SK-N-SH (cell line): ENCODE measurements at regions not wholly inside any gene's neighbourhood (a gene's known extent, or its start where the extent isn't known, plus 50 kb on each side); places are given as distances from the start of the nearest gene placed in this dataset.

ENCODE experiments used
- CTCF ChIA-PET: fragments of 300-600, 350-600 bp; formaldehyde crosslinking; extraction: SDS; loops from one replicate; lab custom pipeline; 2021; lab: Yijun Ruan, JAX
- POLR2A ChIA-PET: fragments of 350-600 bp; sonication (Branson Sonifier 250); formaldehyde crosslinking; extraction: SDS; loops from one replicate; lab custom pipeline; 2020; ENCODE audit warnings: antibody characterized with exemption, inconsistent platforms; lab: Yijun Ruan, JAX
- DNase-seq: peaks from one replicate; pipeline ENCODE4 v3.0.0; 2012
- H2AFZ ChIP-seq: fragments of 200-600 bp; sonication (generic); 2 replicates; pipeline ENCODE4 v1.8.1; 2016; ENCODE audit warnings: antibody characterized with exemption, mild to moderate bottlenecking, low read depth
- H3F3A ChIP-seq: fragments of 200-600 bp; sonication (generic); replicated peaks from 2 replicates; pipeline ENCODE3; 2016; ENCODE audit warnings: antibody characterized with exemption, mild to moderate bottlenecking; ENCODE audit not compliant: insufficient read depth
- H3K27ac ChIP-seq, 2 experiments: fragments of 200-500 bp in 1 of 2; fragments of 200-600 bp in 1 of 2; sonication (Bioruptor generic) in 1 of 2; sonication (generic), shearing (Covaris generic) in 1 of 2; 2 replicates each; pipeline versions ENCODE4 v1.5.1 to v1.6.1; 2014 to 2016; ENCODE audit warnings: low read depth in 2 of 2, inconsistent platforms in 1 of 2, low read length in 1 of 2, mild to moderate bottlenecking in 1 of 2, mixed read lengths in 1 of 2
- H3K27me3 ChIP-seq: fragments of 200-600 bp; sonication (generic), shearing (Covaris generic); 2 replicates; pipeline ENCODE4 v1.6.1; 2016; ENCODE audit warnings: mixed run types; ENCODE audit not compliant: insufficient read depth
- H3K36me3 ChIP-seq, 2 experiments: fragments of 200-500 bp in 1 of 2; fragments of 200-600 bp in 1 of 2; sonication (Bioruptor generic) in 1 of 2; sonication (generic) in 1 of 2; replicated peaks in 1 of 2; 2 replicates each; pipeline versions ENCODE3 to v1.5.1; 2014 to 2016; ENCODE audit warnings: low read length in 1 of 2, mild to moderate bottlenecking in 1 of 2; ENCODE audit not compliant: insufficient read depth in 2 of 2, control insufficient read depth in 1 of 2
- H3K4me1 ChIP-seq, 2 experiments: fragments of 200-500 bp in 1 of 2; fragments of 200-600 bp in 1 of 2; sonication (Bioruptor generic) in 1 of 2; sonication (generic), shearing (Covaris generic) in 1 of 2; 2 replicates each; pipeline versions ENCODE4 v1.5.1 to v1.6.1; 2014 to 2016; ENCODE audit warnings: low read depth in 1 of 2, low read length in 1 of 2, mixed run types in 1 of 2; ENCODE audit not compliant: insufficient read depth in 2 of 2, control insufficient read depth in 1 of 2
- H3K4me2 ChIP-seq: fragments of 200-600 bp; sonication (generic), shearing (Covaris generic); 2 replicates; pipeline ENCODE4 v1.6.1; 2017; ENCODE audit warnings: mixed run types
- H3K4me3 ChIP-seq, 2 experiments: fragments of 200-500 bp in 1 of 2; fragments of 200-600 bp in 1 of 2; sonication (Bioruptor generic) in 1 of 2; sonication (generic), shearing (Covaris generic) in 1 of 2; 2 replicates each; pipeline versions ENCODE4 v1.5.1 to v1.8.1; 2014 to 2016; ENCODE audit warnings: low read depth in 2 of 2, inconsistent platforms in 1 of 2, low read length in 1 of 2, mild to moderate bottlenecking in 1 of 2, mixed read lengths in 1 of 2, moderate library complexity in 1 of 2
- H3K79me2 ChIP-seq: fragments of 200-600 bp; sonication (generic); 2 replicates; pipeline ENCODE4 v1.8.1; 2017; ENCODE audit warnings: mild to moderate bottlenecking; ENCODE audit not compliant: insufficient read depth
- H3K9ac ChIP-seq: fragments of 200-600 bp; sonication (generic); 2 replicates; pipeline ENCODE4 v1.6.1; 2017; ENCODE audit warnings: mixed run types
- H3K9me2 ChIP-seq: fragments of 200-600 bp; sonication (generic); 2 replicates; pipeline ENCODE4 v1.6.1; 2017; ENCODE audit warnings: mixed run types
- H3K9me3 ChIP-seq: fragments of 200-600 bp; sonication (generic); 2 replicates; pipeline ENCODE4 v1.6.1; 2017; ENCODE audit warnings: mixed run types, mild to moderate bottlenecking, moderate library complexity
- H4K20me1 ChIP-seq: fragments of 200-600 bp; sonication (generic); 2 replicates; pipeline ENCODE4 v1.6.1; 2017; ENCODE audit warnings: mild to moderate bottlenecking, mixed run types; ENCODE audit not compliant: insufficient read depth
- CHD2 ChIP-seq: fragments of 150-350 bp; IDR thresholded peaks from 2 replicates; pipeline ENCODE4 v1.6.1; 2018; ENCODE audit warnings: low read length; ENCODE audit not compliant: partially characterized antibody
- ELF1 ChIP-seq: IDR thresholded peaks from 2 replicates; pipeline ENCODE4 v1.4.0; 2012
- EP300 ChIP-seq, 2 experiments: IDR thresholded peaks; 2 replicates each; pipeline versions ENCODE4 v1.4.0 to v1.6.1; 2012; ENCODE audit warnings: borderline replicate concordance in 1 of 2, low read depth in 1 of 2, low read length in 1 of 2
- EZH2phosphoT487 ChIP-seq: fragments of 200-600 bp; sonication (generic); IDR thresholded peaks from 2 replicates; pipeline ENCODE4 v1.6.1; 2017; ENCODE audit warnings: low read depth, mixed run types, mild to moderate bottlenecking, antibody characterized with exemption, moderate library complexity, borderline replicate concordance
- FOSL2 ChIP-seq: IDR thresholded peaks from 2 replicates; pipeline ENCODE4 v1.4.0; 2012; ENCODE audit warnings: low read depth, mild to moderate bottlenecking, moderate library complexity, borderline replicate concordance
- FOXJ3 ChIP-seq: sonication (generic); formaldehyde crosslinking; IDR thresholded peaks from 2 replicates; pipeline ENCODE4 v1.5.1; 2020; ENCODE audit warnings: mild to moderate bottlenecking, missing genetic modification reagents
- FOXM1 ChIP-seq: IDR thresholded peaks from 2 replicates; pipeline ENCODE4 v1.4.0; 2012; ENCODE audit warnings: low read depth, mild to moderate bottlenecking
- JUND ChIP-seq: IDR thresholded peaks from 2 replicates; pipeline ENCODE4 v1.4.0; 2012
- MAX ChIP-seq: IDR thresholded peaks from 2 replicates; pipeline ENCODE4 v1.4.0; 2012; ENCODE audit warnings: low read depth
- MEF2A ChIP-seq: IDR thresholded peaks from 2 replicates; pipeline ENCODE4 v1.4.0; 2012; ENCODE audit warnings: low read depth, borderline replicate concordance
- MXI1 ChIP-seq: IDR thresholded peaks from 2 replicates; pipeline ENCODE4 v1.6.1; 2012; ENCODE audit warnings: mild to moderate bottlenecking, low read depth, low read length, improper control_type of control experiment
- PBX3 ChIP-seq: IDR thresholded peaks from 2 replicates; pipeline ENCODE4; 2012
- RCOR1 ChIP-seq: fragments of 150-350 bp; IDR thresholded peaks from 2 replicates; pipeline ENCODE4 v1.6.1; 2017; ENCODE audit warnings: antibody characterized with exemption, low read length
- REST ChIP-seq: IDR thresholded peaks from 2 replicates; pipeline ENCODE4 v1.6.1; 2012; ENCODE audit warnings: mild to moderate bottlenecking, low read depth, low read length, moderate library complexity
- RXRA ChIP-seq: IDR thresholded peaks from 2 replicates; pipeline ENCODE4 v1.4.0; 2012; ENCODE audit warnings: low read depth, mild to moderate bottlenecking, borderline replicate concordance
- TEAD4 ChIP-seq: IDR thresholded peaks from 2 replicates; pipeline ENCODE4 v1.4.0; 2012; ENCODE audit warnings: mild to moderate bottlenecking, borderline replicate concordance; ENCODE audit not compliant: insufficient read depth
- ZBTB33 ChIP-seq: IDR thresholded peaks from 2 replicates; pipeline ENCODE4 v1.4.0; 2012; ENCODE audit warnings: low read depth, borderline replicate concordance
- WGBS: methylation state at CpG from one replicate; pipeline ENCODE4 v1.1.6; 2017; ENCODE audit warnings: low lambda C conversion rate; 5-methylcytosine and 5-hydroxymethylcytosine counted together

GRCh38 chr16:17887963-17888362 lies 417.2 kb upstream of the XYLT1 start:
- H2AFZ ChIP-seq = no peak overlapping the region
- DNase-seq = no peak
- no peak overlapping the region for H3K4me2 ChIP-seq
- no peaks in the 10 kb centered on the region for H3K4me1 ChIP-seq
- no peaks in the 10 kb centered on the region for H3K9me2 ChIP-seq
- H3K36me3 ChIP-seq = no peaks in the 10 kb centered on the region
- no peak overlapping the region for H3K9ac ChIP-seq
- no peaks in the 10 kb centered on the region for H4K20me1 ChIP-seq
- H3F3A ChIP-seq = no peaks in the 10 kb centered on the region
- H3K27ac ChIP-seq = no peak overlapping the region
- H3K4me3 ChIP-seq = no peak overlapping the region
- TF ChIP-seq FOXJ3 (CRISPR knock-in tag) (no peak), MAX (no peak), FOSL2 (0 out of 2 replicates have a peak, but pooled peaks have one; percentile 15), JUND (0 out of 2 replicates have a peak, but pooled peaks have one; percentile 9)
- CTCF ChIA-PET = interaction anchor here (1.7 kb wide), 1 partner anchor 13 kb away, joined by 3 read pairs; no protein-coding TSS in a partner anchor
- POLR2A ChIA-PET = no interaction called here
- no peaks in the 10 kb centered on the region for H3K79me2 ChIP-seq
- WGBS = 47% methylated on average over 3 of the region's 3 CpGs
- H3K27me3 ChIP-seq = no peaks in the 10 kb centered on the region
- no peaks in the 10 kb centered on the region for H3K9me3 ChIP-seq

- no peak overlapping the region for H3K27ac ChIP-seq
- H4K20me1 ChIP-seq = no peaks in the 10 kb centered on the region
- POLR2A ChIA-PET = no interaction called here
- H2AFZ ChIP-seq = no peak overlapping the region
- H3K79me2 ChIP-seq = no peaks in the 10 kb centered on the region
- CTCF ChIA-PET = no interaction called here
- no peaks in the 10 kb centered on the region for H3K9me3 ChIP-seq
- no peaks in the 10 kb centered on the region for H3K9me2 ChIP-seq
- WGBS = 71% methylated on average over 7 of the region's 7 CpGs
- H3K4me2 ChIP-seq = no peak overlapping the region
- no peaks in the 10 kb centered on the region for H3K4me1 ChIP-seq
- H3K9ac ChIP-seq = no peak overlapping the region
- no peak overlapping the region for H3K4me3 ChIP-seq
- no peak for TF ChIP-seq ZBTB33
- TF ChIP-seq RCOR1 = no peak
- TF ChIP-seq ELF1 = no peak
- no peak for TF ChIP-seq FOSL2
- TF ChIP-seq FOXM1 = no peak
- TF ChIP-seq EP300 (IDR thresholded peaks at IDR 0.05; ENCODE audit: borderline replicate concordance in 1 of 2, low read depth in 1 of 2, low read length in 1 of 2) = no peak
- TF ChIP-seq RXRA = no peak
- no peak for TF ChIP-seq EZH2phosphoT487
- no peak for TF ChIP-seq CHD2
- no peak for TF ChIP-seq TEAD4
- no peak for TF ChIP-seq JUND
- no peak for TF ChIP-seq REST
- TF ChIP-seq MEF2A = no peak
- TF ChIP-seq MXI1 = no peak
- TF ChIP-seq PBX3 = no peak
- H3F3A ChIP-seq = no peaks in the 10 kb centered on the region
- DNase-seq = no peak
- H3K36me3 ChIP-seq = no peaks in the 10 kb centered on the region
- no peaks in the 10 kb centered on the region for H3K27me3 ChIP-seq
Observed at GRCh38 chr16:17885659-17886207, 415.0 kb upstream of the XYLT1 start.
